ENCODE measurements at regions not wholly inside any gene's neighbourhood (a gene's known extent, or its start where the extent isn't known, plus 50 kb on each side); places are given as distances from the start of the nearest gene placed in this dataset.

DNA sequence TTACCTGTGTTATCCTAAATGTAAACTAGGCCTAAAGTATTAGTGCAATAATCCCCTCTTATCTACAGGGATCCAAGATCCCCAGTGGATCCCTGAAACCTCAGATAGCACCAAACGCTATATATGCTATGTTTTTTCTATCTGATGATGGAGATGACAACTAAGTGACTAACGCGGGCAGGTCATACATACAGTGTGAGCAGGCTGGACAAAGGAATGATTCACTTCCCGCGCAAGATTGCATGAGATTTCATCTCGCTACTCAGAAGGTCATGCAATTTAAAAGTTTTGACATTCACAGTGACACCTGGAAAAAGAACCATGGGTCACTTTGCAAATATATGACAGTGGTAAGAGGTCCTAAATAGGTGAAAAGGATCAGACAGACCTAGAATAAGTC is 875.9 kb downstream of the HACE1 start:
- H3K9me1 ChIP-seq (ENCODE audit: control insufficient read depth, insufficient read depth, low read length) = no peaks in the 10 kb centered on the region
- intact Hi-C loops (cut with micrococcal nuclease) (no loop called here), in situ Hi-C loops (cut with MboI) (no loop called here)
- ATAC-seq (no peak), FAIRE-seq (no peak), DNase-seq (ENCODE audit: extremely low read depth in 1 of 4, low spot score in 3 of 4) (no peak)
- no peaks in the 10 kb centered on the region for H3K79me2 ChIP-seq (ENCODE audit: control insufficient read depth, insufficient read depth, low read length)
- H3K36me3 ChIP-seq (ENCODE audit: control insufficient read depth, insufficient read depth, low read length) = no peaks in the 10 kb centered on the region
- H2AFZ ChIP-seq (ENCODE audit: low read depth, low read length) = no peak overlapping the region
- H3K4me2 ChIP-seq (ENCODE audit: insufficient read depth, low read length) = no peak overlapping the region
- no peaks in the 10 kb centered on the region for H4K20me1 ChIP-seq (replicated peaks; ENCODE audit: control insufficient read depth, insufficient read depth, low read length)
- H3K4me3 ChIP-seq = no peak overlapping the region
- no TSS peak for BruUV-seq (replicated peaks)
- H3K27ac ChIP-seq (ENCODE audit: extremely low read depth, low read depth, low read length) = no peak overlapping the region
- WGBS (ENCODE audit: insufficient coverage, low coverage, missing lambda C conversion rate) = 1% methylated on average over 6 of the region's 6 CpGs
- no peaks in the 10 kb centered on the region for H3K4me1 ChIP-seq (replicated peaks in 1 of 2; ENCODE audit: control insufficient read depth in 2 of 2, insufficient read depth in 2 of 2, low read length in 2 of 2)
- no peaks in the 10 kb centered on the region for H3K27me3 ChIP-seq (ENCODE audit: control insufficient read depth in 2 of 2, insufficient read depth in 2 of 2, low read length in 2 of 2)
- H3K9me3 ChIP-seq (replicated peaks; ENCODE audit: control insufficient read depth, insufficient read depth, low read depth, low read length) = 0 out of 2 replicates have a peak, but pooled peaks cover 2% of the 10 kb centered on the region
- H3K9ac ChIP-seq (ENCODE audit: insufficient read depth in 1 of 2, low read depth in 2 of 2, low read length in 2 of 2) = no peak overlapping the region
- POLR2A ChIA-PET = no interaction called here
- CTCF ChIA-PET (ENCODE audit: low intra/inter-chr PET ratio) = no interaction called here
- TF ChIP-seq SLC30A9 (CRISPR knock-in tag; IDR thresholded peaks at IDR 0.05) (no peak), SREBF1 (IDR thresholded peaks at IDR 0.05; ENCODE audit: borderline replicate concordance, low read depth, low read length) (no peak), ZKSCAN8 (CRISPR knock-in tag; IDR thresholded peaks at IDR 0.05) (no peak), CUX1 (CRISPR knock-in tag; IDR thresholded peaks at IDR 0.05) (no peak), GTF2E2 (tag; IDR thresholded peaks at IDR 0.05) (no peak), POLR2AphosphoS2 (IDR thresholded peaks at IDR 0.05; ENCODE audit: low read length) (no peak), LEF1 (IDR thresholded peaks at IDR 0.05) (no peak), HDAC6 (IDR thresholded peaks at IDR 0.05; ENCODE audit: low read depth, low read length) (no peak), KLF10 (CRISPR knock-in tag; IDR thresholded peaks at IDR 0.05) (no peak), HNRNPUL1 (IDR thresholded peaks at IDR 0.05; ENCODE audit: low read length) (no peak), SIN3A (IDR thresholded peaks at IDR 0.05; ENCODE audit: borderline replicate concordance in 2 of 2, control insufficient read depth in 1 of 2, low read depth in 2 of 2, low read length in 2 of 2) (no peak), EWSR1 (IDR thresholded peaks at IDR 0.05; ENCODE audit: borderline replicate concordance, low read depth, partially characterized antibody) (no peak), C11orf30 (IDR thresholded peaks at IDR 0.05; ENCODE audit: low read depth) (no peak)
- TF ChIP-seq, protein P1, sequence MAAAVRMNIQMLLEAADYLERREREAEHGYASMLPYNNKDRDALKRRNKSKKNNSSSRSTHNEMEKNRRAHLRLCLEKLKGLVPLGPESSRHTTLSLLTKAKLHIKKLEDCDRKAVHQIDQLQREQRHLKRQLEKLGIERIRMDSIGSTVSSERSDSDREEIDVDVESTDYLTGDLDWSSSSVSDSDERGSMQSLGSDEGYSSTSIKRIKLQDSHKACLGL (CRISPR knock-in tag; IDR thresholded peaks at IDR 0.05; ENCODE audit: borderline replicate concordance, poor library complexity, severe bottlenecking) = no peak
- TF ChIP-seq, protein P2, sequence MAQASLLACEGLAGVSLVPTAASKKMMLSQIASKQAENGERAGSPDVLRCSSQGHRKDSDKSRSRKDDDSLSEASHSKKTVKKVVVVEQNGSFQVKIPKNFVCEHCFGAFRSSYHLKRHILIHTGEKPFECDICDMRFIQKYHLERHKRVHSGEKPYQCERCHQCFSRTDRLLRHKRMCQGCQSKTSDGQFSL (CRISPR knock-in tag; IDR thresholded peaks at IDR 0.05) = no peak
- TF ChIP-seq, protein P2 (tag; IDR thresholded peaks at IDR 0.05) = no peak
